ENCODE measurements at regions not wholly inside any gene's neighbourhood (a gene's known extent, or its start where the extent isn't known, plus 50 kb on each side); places are given as distances from the start of the nearest gene placed in this dataset.

DNA sequence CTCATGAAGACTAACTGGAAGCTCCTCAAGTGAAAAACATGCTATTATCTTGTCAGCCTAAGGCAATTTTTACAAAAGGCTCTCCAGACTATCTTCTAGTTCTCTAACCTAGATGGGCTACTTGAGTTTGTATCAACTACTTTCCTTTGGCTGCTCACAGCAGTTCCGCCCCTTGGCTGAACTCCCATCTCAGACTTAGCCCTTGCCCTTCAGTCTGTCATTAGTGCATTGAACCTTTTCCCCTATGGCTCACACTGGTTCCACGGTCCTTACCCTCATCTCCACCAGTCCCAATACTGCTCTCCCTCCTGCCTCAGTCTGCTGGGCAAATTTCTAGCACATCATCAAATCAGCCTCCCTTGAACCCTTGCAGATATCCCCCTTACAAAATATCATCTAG is 362.3 kb downstream of the PPP1R2C start:
- H3K4me3 ChIP-seq (ENCODE audit: low read depth, low read length): no peak overlapping the region

DNA sequence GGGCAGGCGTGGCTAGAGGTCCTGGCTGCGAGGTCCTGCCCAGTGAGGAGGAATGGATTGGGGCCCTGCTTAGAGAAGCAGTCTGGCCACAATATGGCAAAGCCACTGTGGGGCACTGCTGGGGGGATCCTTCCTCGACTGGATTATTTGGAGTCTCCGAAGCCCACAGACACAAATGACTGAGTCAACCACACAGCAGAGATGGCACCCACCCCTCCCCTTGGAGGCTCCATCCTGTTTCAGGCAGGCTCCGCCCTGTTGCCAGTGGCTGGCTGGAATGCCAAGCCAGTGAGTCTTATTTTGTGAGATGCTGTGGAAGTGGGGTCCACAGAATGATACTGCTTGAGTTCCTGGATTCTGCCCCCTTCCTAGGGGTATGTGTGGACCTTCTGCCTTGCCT is 363.9 kb downstream of the PPP1R2C start:
- H3K27me3 ChIP-seq (ENCODE audit: insufficient read depth, low read depth, severe bottlenecking): no peaks in the 10 kb centered on the region
- TF ChIP-seq, protein P1, sequence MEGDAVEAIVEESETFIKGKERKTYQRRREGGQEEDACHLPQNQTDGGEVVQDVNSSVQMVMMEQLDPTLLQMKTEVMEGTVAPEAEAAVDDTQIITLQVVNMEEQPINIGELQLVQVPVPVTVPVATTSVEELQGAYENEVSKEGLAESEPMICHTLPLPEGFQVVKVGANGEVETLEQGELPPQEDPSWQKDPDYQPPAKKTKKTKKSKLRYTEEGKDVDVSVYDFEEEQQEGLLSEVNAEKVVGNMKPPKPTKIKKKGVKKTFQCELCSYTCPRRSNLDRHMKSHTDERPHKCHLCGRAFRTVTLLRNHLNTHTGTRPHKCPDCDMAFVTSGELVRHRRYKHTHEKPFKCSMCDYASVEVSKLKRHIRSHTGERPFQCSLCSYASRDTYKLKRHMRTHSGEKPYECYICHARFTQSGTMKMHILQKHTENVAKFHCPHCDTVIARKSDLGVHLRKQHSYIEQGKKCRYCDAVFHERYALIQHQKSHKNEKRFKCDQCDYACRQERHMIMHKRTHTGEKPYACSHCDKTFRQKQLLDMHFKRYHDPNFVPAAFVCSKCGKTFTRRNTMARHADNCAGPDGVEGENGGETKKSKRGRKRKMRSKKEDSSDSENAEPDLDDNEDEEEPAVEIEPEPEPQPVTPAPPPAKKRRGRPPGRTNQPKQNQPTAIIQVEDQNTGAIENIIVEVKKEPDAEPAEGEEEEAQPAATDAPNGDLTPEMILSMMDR (IDR thresholded peaks at IDR 0.05; ENCODE audit: low read depth, low read length): no peak
- H3K9me3 ChIP-seq (ENCODE audit: severe bottlenecking): no peaks in the 10 kb centered on the region
- no peak overlapping the region for H3K27ac ChIP-seq
- DNase-seq: no peak
- H3K36me3 ChIP-seq: no peaks in the 10 kb centered on the region
- H3K4me3 ChIP-seq (ENCODE audit: low read depth, low read length): no peak overlapping the region

More for the DNA sequence above, 362.3 kb downstream of the PPP1R2C start:
- Histone ChIP-seq H3K36me3 (no peaks in the 10 kb centered on the region), H3K27me3 (ENCODE audit: insufficient read depth, low read depth, severe bottlenecking) (peaks cover 3% of the 10 kb centered on the region), H3K9me3 (ENCODE audit: severe bottlenecking) (no peaks in the 10 kb centered on the region), H3K27ac (no peak overlapping the region)
- TF ChIP-seq, protein P1 (IDR thresholded peaks at IDR 0.05; ENCODE audit: low read depth, low read length): no peak
- no peak for DNase-seq

DNA sequence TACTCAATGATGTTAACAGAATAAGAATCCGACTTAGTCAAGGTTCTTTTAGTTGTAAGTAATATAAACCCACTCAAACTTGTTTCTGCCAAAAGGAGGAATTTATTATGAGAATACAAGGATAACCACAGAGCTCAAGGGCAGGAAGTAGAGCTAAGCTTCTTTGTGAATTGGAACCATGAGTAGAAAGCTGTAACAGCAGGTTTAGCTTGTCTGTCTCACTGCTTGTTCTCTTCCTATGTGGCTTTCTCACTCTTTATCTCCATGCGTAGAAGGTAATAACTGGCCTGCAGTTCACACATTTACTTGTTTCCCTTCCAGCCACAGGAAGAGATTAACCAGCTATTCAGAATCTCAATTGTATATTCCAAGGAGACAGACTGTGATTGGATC is 378.3 kb downstream of the PPP1R2C start:
- H3K27ac ChIP-seq: no peak overlapping the region
- TF ChIP-seq, protein P1 (IDR thresholded peaks at IDR 0.05; ENCODE audit: low read depth, low read length): no peak
- no peak overlapping the region for H3K4me3 ChIP-seq (ENCODE audit: low read depth, low read length)
- H3K36me3 ChIP-seq: no peaks in the 10 kb centered on the region
- H3K9me3 ChIP-seq (ENCODE audit: severe bottlenecking): no peaks in the 10 kb centered on the region
- DNase-seq: no peak
- H3K27me3 ChIP-seq (ENCODE audit: insufficient read depth, low read depth, severe bottlenecking): peaks cover 5% of the 10 kb centered on the region

DNA sequence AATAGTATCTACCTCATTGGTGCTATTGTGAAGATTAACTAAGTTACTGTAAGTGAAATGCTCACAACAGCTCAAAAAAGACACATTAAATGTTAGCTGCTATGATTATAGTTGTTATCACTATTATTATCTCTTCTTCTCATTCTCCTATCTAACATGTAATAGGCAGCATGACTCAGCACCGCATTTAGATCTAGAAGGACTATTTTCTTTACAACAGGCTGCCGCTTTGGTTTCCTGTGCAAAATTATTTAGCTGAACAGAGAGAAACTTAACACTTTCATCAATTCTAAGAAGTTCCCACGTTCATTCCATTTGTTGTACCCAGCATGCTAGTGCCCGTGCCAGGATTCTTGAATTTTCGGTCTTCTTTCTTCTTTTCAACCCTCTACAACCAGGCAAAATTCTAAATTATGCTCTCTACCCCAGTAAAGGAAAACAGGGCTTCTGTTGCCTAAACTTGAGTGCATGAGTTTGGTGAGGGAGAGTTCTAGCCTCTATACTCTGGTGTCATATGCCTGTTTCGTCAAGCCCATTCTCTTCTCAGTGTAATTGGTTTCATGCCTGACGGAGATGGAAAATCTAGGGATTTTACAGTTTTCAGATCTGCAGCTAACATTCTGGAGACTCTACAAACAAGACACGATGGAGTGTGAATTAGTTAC is 378.9 kb downstream of the PPP1R2C start:
- Histone ChIP-seq H3K27me3 (ENCODE audit: insufficient read depth, low read depth, severe bottlenecking) (peaks cover 5% of the 10 kb centered on the region), H3K27ac (no peak overlapping the region), H3K4me3 (ENCODE audit: low read depth, low read length) (no peak overlapping the region), H3K9me3 (ENCODE audit: severe bottlenecking) (no peaks in the 10 kb centered on the region), H3K36me3 (no peaks in the 10 kb centered on the region)
- no peak for DNase-seq
- TF ChIP-seq, protein P1 (IDR thresholded peaks at IDR 0.05; ENCODE audit: low read depth, low read length): no peak

DNA sequence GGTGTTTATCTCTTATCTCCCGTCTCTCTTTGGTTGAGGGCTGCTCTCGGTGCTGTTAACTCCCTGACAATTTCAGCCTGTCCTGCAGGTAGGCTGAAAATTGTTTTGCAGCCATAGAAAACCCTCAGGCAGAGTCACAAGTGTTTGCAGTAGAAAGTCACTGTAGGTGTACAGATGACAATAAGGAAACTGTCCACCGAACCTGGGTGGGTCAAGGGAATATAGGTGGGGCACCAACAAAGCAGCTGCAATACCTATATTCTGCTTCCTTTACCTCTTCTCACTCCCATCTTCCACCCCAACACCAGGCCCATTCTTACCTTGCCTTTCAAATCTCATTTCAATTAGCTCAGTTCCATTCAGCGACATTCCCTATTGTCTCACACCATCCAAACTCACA is 381.8 kb downstream of the PPP1R2C start:
- H3K27me3 ChIP-seq (ENCODE audit: insufficient read depth, low read depth, severe bottlenecking): peaks cover 5% of the 10 kb centered on the region
- H3K9me3 ChIP-seq (ENCODE audit: severe bottlenecking): no peaks in the 10 kb centered on the region
- no peak overlapping the region for H3K4me3 ChIP-seq (ENCODE audit: low read depth, low read length)
- no peak overlapping the region for H3K27ac ChIP-seq
- H3K36me3 ChIP-seq: no peaks in the 10 kb centered on the region
- DNase-seq: no peak
- TF ChIP-seq, protein P1 (IDR thresholded peaks at IDR 0.05; ENCODE audit: low read depth, low read length): no peak

DNA sequence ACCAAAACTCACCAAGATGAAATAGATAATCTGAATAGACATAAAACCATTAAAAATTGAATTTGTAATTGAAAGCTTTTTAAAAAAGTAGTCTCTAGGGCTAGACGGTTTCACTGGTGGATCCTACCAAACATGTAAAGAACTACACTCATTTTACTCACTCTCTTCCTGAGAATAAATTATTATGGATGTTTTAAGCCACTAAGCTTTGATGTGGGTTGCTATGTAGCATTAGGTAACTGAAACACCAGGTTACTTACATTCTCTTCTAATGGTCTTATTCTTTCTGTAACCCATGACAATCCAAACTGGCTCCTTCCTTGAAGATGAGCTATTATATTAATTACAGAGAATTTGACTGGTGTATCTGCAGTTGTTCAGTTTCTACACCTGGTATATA is 385.1 kb downstream of the PPP1R2C start:
- peaks cover 9% of the 10 kb centered on the region for H3K27me3 ChIP-seq (ENCODE audit: insufficient read depth, low read depth, severe bottlenecking)
- TF ChIP-seq, protein P1 (IDR thresholded peaks at IDR 0.05; ENCODE audit: low read depth, low read length): no peak

More for the DNA sequence above, 385.1 kb downstream of the PPP1R2C start:
- Histone ChIP-seq H3K27ac (no peak overlapping the region), H3K36me3 (no peaks in the 10 kb centered on the region), H3K9me3 (ENCODE audit: severe bottlenecking) (no peaks in the 10 kb centered on the region), H3K4me3 (ENCODE audit: low read depth, low read length) (no peak overlapping the region)
- no peak for DNase-seq
